OCI-M1 (cell line): ENCODE measurements at regions not wholly inside any gene's neighbourhood (a gene's known extent, or its start where the extent isn't known, plus 50 kb on each side); places are given as distances from the start of the nearest gene placed in this dataset.

Experiments used
- DNase-seq: peaks from one replicate; lab custom pipeline; 2025; lab: John Stamatoyannopoulos, UW

- no peak for DNase-seq
These were observed 258.6 kb downstream of the CBLN1 start for GRCh38 chr16:49023050-49023449.

- DNase-seq = no peak
These were observed 259.2 kb downstream of the CBLN1 start for GRCh38 chr16:49022351-49022963.

- DNase-seq = no peak
These were observed 260.5 kb downstream of the CBLN1 start for GRCh38 chr16:49021136-49021535.

- DNase-seq = no peak
These were observed 261.2 kb downstream of the CBLN1 start for GRCh38 chr16:49020436-49020835.

GRCh38 chr16:49019831-49020230 lies 261.8 kb downstream of the CBLN1 start:
- DNase-seq = no peak

- DNase-seq = no peak
These were observed 262.5 kb downstream of the CBLN1 start for GRCh38 chr16:49019081-49019633.

GRCh38 chr16:49018259-49018931 lies 263.2 kb downstream of the CBLN1 start:
- no peak for DNase-seq

GRCh38 chr16:49017501-49017900 lies 264.1 kb downstream of the CBLN1 start:
- no peak for DNase-seq

- no peak for DNase-seq
These were observed 265.2 kb downstream of the CBLN1 start for GRCh38 chr16:49016461-49016860.

- no peak for DNase-seq
These were observed 266.4 kb downstream of the CBLN1 start for GRCh38 chr16:49015225-49015592.

GRCh38 chr16:49014277-49015224 lies 267.1 kb downstream of the CBLN1 start:
- DNase-seq = no peak

GRCh38 chr16:49013727-49014080 lies 267.9 kb downstream of the CBLN1 start:
- DNase-seq = no peak

GRCh38 chr16:49012961-49013726 lies 268.5 kb downstream of the CBLN1 start:
- DNase-seq = no peak

- DNase-seq = no peak
These were observed 269.7 kb downstream of the CBLN1 start for GRCh38 chr16:49011901-49012300.

- DNase-seq = no peak
These were observed 270.8 kb downstream of the CBLN1 start for GRCh38 chr16:49010879-49011278.

- no peak for DNase-seq
These were observed 271.2 kb downstream of the CBLN1 start for GRCh38 chr16:49010396-49010795.

- no peak for DNase-seq
These were observed 272.4 kb downstream of the CBLN1 start for GRCh38 chr16:49009204-49009603.

- no peak for DNase-seq
These were observed 277.6 kb downstream of the CBLN1 start for GRCh38 chr16:49003992-49004391.

- no peak for DNase-seq
These were observed 278.6 kb downstream of the CBLN1 start for GRCh38 chr16:49003022-49003421.

- DNase-seq = no peak
These were observed 281.0 kb downstream of the CBLN1 start for GRCh38 chr16:49000594-49000993.

GRCh38 chr16:48999508-48999907 lies 282.1 kb downstream of the CBLN1 start:
- DNase-seq = no peak

GRCh38 chr16:48999044-48999443 lies 282.6 kb downstream of the CBLN1 start:
- no peak for DNase-seq
